Renal cortical epithelial cell (primary cell): ENCODE measurements at regions not wholly inside any gene's neighbourhood (a gene's known extent, or its start where the extent isn't known, plus 50 kb on each side); places are given as distances from the start of the nearest gene placed in this dataset.

Experiments used
- DNase-seq: peaks from one replicate; pipeline ENCODE4 v3.0.0-alpha.2; 2011; ENCODE audit warnings: low read depth

- DNase-seq, result no peak
Observed at GRCh38 chr12:127660961-127661360, 606.0 kb upstream of the TMEM132C start.

- DNase-seq, result no peak
Observed at GRCh38 chr12:127663716-127664115, 603.3 kb upstream of the TMEM132C start.

- no peak for DNase-seq
Observed at GRCh38 chr12:127664901-127665300, 602.1 kb upstream of the TMEM132C start.

- no peak for DNase-seq
Observed at GRCh38 chr12:127667131-127667685, 599.8 kb upstream of the TMEM132C start.

DNA sequence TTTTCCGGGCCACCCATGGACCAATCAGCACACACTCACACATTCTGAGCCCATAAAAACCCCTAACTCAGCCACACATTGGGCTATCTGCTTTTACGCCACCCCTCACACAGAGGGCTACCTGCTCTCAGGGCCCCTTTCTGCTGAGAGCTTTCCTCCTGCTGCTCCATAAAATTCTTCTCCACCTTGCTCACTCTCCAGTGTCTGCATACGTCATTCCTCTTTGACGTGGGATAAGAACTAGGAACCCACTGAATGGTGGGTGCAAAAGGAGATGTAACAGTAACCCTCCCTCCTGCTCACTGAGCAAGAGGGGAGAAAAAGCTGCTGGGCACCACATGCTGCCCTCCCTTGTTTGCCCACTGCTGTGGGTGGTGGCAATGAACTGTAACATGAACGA, 596.7 kb upstream of the TMEM132C start:
- no peak for DNase-seq

DNA sequence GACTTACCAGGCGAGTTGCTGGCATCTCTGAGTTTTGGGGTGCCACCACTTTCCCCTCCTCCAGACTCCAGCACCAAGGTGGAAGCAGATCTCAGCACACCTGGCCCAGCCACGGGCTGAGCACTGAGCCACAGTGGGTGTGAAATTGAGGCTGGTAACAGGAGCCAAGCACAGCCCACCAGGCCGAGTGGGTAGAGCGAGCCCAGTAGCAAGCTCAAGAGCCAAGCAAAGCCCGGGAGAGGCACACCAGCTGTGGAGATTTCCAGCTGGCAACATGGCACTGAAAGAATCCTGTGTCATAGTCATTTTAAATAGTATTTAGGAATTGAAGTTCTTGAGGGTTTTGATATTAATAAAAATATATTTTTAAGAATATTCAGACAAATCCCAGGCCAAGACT, 596.2 kb upstream of the TMEM132C start:
- no peak for DNase-seq

DNA sequence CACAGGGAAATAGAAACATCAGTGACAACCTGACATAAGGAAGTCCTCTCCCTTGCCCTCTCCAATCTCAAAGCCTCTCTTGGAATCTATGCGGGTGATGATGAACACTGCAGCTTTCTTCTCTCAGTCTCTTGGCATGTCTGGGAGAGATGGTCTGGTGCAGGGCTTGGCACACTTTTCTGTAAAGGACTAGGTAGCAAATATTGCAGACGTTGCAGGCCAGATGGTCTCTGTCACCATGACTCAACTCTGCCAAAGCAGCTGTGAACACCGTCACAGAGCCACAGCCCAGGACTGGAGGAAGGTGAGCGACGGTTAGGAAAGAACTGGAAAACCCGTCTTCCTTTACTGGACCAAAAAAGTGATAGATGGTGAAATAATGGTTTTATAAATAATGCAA, 591.0 kb upstream of the TMEM132C start:
- DNase-seq, result no peak

- DNase-seq, result peak; percentile 27
Observed at GRCh38 chr12:127677537-127678131, 589.3 kb upstream of the TMEM132C start.

- DNase-seq, result no peak
Observed at GRCh38 chr12:127678945-127679344, 588.0 kb upstream of the TMEM132C start.

- no peak for DNase-seq
Observed at GRCh38 chr12:127680516-127680915, 586.5 kb upstream of the TMEM132C start.

- no peak for DNase-seq
Observed at GRCh38 chr12:127681151-127681754, 585.7 kb upstream of the TMEM132C start.

DNA sequence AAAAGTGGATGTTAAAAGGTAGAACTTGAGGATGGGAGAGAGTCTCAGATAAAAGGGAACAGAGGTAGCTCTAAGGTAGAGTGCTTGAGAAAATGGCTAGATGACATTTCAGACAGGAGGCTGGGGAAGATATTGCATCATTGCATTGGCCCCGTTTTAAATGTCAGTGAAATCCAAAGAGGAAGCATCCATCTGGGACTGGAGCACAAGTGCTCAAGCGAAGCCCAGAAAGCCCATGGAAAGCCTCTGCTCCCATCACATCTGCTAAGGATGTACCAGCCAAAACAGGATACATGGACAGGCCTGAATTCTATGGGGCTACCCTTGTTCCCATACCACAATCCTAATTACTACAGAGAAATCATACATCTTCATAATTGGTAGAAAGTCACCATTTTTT, 581.5 kb upstream of the TMEM132C start:
- no peak for DNase-seq

DNA sequence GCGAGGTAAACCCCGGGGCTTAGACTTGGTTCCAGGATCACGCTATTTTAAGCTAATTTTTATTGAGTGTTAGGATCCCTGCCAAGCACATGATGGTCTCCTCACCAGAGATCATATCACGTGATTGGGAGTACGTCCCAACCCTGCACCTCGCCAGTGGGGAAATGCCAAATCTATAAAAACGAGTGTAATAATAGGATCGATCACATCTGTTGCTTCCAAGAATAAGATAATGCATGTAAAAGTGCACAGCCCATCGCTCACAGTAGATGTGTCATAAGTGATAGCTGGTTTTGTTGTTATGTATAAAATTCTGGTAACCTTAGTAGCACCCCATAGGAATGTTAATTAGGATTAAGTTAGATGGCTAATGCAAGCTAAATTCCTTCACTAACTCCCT, 581.0 kb upstream of the TMEM132C start:
- DNase-seq, result no peak

- no peak for DNase-seq
Observed at GRCh38 chr12:127687181-127687580, 579.8 kb upstream of the TMEM132C start.

DNA sequence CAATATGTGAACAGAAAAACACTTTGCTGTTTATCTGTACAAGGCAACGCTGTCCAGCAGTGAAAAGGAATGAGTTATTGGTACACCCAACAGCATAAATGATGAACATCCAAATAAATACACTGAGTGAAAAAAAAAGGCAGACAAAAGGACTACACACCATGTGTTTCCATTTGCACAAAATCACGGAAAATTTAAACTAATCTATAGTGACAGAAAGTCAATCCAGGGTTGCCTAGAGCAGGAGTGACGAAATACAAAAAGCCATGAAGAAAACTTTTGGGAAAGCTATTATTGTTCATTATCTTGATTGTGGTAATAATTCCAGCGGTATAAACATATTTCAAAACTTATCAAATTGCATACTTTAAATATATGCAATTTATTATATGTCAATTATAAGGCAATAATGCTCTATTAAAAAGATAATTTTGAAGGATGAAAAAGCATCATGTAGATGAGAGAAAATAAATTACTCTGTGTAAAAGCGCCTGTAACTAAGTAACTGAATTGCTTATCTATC, 578.0 kb upstream of the TMEM132C start:
- DNase-seq, result no peak

DNA sequence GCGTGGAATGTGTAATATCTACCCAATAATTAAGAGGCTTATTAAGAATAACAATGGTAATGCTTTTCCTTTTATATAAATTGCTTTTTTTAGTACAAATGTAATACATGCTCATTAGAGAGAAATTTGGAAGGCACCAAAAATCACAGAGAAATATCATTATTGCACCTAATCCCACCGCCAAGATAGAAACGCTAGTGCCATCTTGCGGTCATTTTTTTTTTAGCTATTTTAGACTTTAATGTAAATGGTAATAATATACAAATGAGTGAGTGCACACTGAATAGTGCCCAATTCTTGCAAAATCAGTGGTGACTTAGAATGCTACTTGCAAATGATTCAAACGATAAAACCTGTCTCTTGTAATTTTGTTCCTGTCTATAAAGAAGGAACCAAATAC, 576.8 kb upstream of the TMEM132C start:
- DNase-seq, result no peak

- no peak for DNase-seq
Observed at GRCh38 chr12:127696963-127697362, 570.0 kb upstream of the TMEM132C start.

DNA sequence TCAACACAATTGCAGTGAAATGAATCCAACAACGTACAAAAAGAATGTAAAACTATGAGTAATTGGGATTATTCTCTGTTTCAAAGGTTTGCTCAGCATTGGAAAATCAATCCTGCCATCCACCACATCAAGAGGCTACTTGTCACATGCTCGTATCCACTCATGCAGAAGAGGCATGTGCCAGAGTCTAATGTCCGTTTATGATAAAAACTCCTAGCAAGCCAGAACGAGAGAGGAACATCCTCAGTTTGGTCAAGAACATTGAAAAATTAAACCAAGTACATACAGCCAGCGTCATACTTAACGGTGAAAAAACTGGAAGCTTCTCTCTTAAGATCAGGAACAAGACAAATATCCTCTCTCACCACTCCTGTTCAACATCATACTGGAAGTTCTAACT, 563.9 kb upstream of the TMEM132C start:
- DNase-seq, result no peak

GRCh38 chr12:127711108-127711507, 555.9 kb upstream of the TMEM132C start:
- DNase-seq, result no peak

GRCh38 chr12:127712561-127712960, 554.4 kb upstream of the TMEM132C start:
- DNase-seq, result no peak

DNA sequence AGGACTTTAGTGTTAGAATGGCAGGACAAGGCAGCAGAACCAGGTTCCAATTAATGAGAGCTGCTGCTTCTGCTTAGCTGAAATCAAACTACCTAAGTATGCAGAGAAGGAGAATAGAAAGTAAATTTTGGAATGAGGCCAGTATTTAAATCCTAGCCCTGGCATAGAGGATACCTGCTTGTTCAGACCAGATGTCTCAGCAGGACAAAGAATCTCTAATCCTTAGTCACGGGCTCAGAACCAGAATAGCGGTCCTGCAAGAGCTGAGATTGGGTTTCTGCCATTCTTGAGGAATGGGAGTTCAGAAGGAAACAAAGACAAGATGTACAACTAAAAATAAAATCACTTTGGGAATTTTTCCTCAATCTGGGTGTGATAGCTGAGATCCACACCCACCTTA, 550.8 kb upstream of the TMEM132C start:
- no peak for DNase-seq

DNA sequence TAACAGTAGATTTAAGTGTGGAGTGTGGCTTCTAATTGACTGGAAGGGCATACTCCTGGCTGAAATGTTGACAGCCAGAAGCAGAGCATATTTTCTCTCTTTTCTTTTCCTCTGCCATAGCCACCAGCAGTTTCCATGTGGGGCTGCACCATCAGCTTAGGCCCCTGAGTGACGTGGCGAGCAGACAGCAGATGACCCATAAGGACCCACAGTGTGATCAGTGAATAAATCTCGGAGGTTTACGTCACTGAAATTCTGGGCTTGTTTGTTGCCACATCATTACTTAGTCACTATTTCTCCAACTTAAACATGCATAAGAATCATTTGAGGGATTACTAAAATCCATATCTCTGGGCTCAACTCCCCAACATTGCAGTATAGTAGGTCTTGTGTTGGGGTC, 549.7 kb upstream of the TMEM132C start:
- DNase-seq, result no peak

GRCh38 chr12:127720334-127720733, 546.6 kb upstream of the TMEM132C start:
- DNase-seq, result no peak

DNA sequence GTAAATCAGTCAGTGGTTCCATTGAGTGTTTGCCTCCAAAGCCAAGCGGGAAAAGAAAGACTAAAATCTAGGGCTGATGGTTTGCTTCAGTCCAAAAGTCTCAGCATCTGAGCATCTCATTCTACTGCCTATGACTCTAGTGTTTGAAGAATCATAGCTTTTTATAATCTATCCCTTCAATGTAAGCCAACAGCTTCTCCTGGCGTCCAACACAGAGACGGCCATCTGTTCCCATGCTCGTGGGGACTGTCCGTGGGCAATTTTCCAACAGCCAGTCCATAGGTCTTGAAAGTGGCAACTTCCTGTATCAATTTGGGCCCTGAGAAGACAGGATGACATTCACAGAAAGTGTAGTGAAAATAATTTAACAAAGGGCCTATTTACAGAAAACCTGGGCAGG, 544.4 kb upstream of the TMEM132C start:
- DNase-seq, result no peak
